H7 (cell line): ENCODE measurements at regions not wholly inside any gene's neighbourhood (a gene's known extent, or its start where the extent isn't known, plus 50 kb on each side); places are given as distances from the start of the nearest gene placed in this dataset.

ENCODE experiments used
- DNase-seq: peaks from one replicate; pipeline ENCODE4 v3.0.0; 2012
- H3K27me3 ChIP-seq: 2 replicates; pipeline ENCODE4 v1.6.0; 2011; ENCODE audit warnings: mild to moderate bottlenecking, low read length; ENCODE audit not compliant: control insufficient read depth, insufficient read depth
- H3K36me3 ChIP-seq: replicated peaks from 2 replicates; pipeline ENCODE4 v1.5.1; 2011; ENCODE audit warnings: low read length; ENCODE audit not compliant: control insufficient read depth, insufficient read depth
- H3K4me3 ChIP-seq: 2 replicates; pipeline ENCODE4 v1.5.1; 2011; ENCODE audit warnings: low read depth, mild to moderate bottlenecking, control low read depth, low read length, moderate library complexity; ENCODE audit not compliant: insufficient read depth

GRCh38 chr15:25179673-25180511, 225.1 kb downstream of the SNRPN start:
- Histone ChIP-seq H3K36me3 (no peaks in the 10 kb centered on the region), H3K27me3 (no peaks in the 10 kb centered on the region), H3K4me3 (no peak overlapping the region)
- DNase-seq: peak; percentile 22

GRCh38 chr15:25180606-25181292, 226.0 kb downstream of the SNRPN start:
- Histone ChIP-seq H3K36me3 (no peaks in the 10 kb centered on the region), H3K27me3 (no peaks in the 10 kb centered on the region), H3K4me3 (no peak overlapping the region)
- DNase-seq: peak; percentile 21

- H3K27me3 ChIP-seq: no peaks in the 10 kb centered on the region
- peak; percentile 15 for DNase-seq
These were observed 226.7 kb downstream of the SNRPN start for GRCh38 chr15:25181293-25182097.

GRCh38 chr15:25182098-25182478, 227.3 kb downstream of the SNRPN start:
- Histone ChIP-seq H3K4me3 (no peak overlapping the region), H3K36me3 (no peaks in the 10 kb centered on the region), H3K27me3 (no peaks in the 10 kb centered on the region)
- DNase-seq: no peak

More at GRCh38 chr15:25181293-25182097, 226.7 kb downstream of the SNRPN start:
- Histone ChIP-seq H3K4me3 (no peak overlapping the region), H3K36me3 (no peaks in the 10 kb centered on the region)

GRCh38 chr15:25182736-25183445, 228.1 kb downstream of the SNRPN start:
- H3K4me3 ChIP-seq: no peak overlapping the region
- no peaks in the 10 kb centered on the region for H3K27me3 ChIP-seq
- no peak for DNase-seq
- H3K36me3 ChIP-seq: no peaks in the 10 kb centered on the region

GRCh38 chr15:25183581-25184251, 228.9 kb downstream of the SNRPN start:
- no peak for DNase-seq
- Histone ChIP-seq H3K4me3 (no peak overlapping the region), H3K36me3 (no peaks in the 10 kb centered on the region), H3K27me3 (no peaks in the 10 kb centered on the region)

GRCh38 chr15:25184356-25185155, 229.8 kb downstream of the SNRPN start:
- Histone ChIP-seq H3K36me3 (no peaks in the 10 kb centered on the region), H3K27me3 (no peaks in the 10 kb centered on the region), H3K4me3 (no peak overlapping the region)
- no peak for DNase-seq

- no peak for DNase-seq
- no peaks in the 10 kb centered on the region for H3K36me3 ChIP-seq
- no peaks in the 10 kb centered on the region for H3K27me3 ChIP-seq
- H3K4me3 ChIP-seq: no peak overlapping the region
These were observed 230.4 kb downstream of the SNRPN start for GRCh38 chr15:25185156-25185710.

- no peaks in the 10 kb centered on the region for H3K27me3 ChIP-seq
- no peaks in the 10 kb centered on the region for H3K36me3 ChIP-seq
- DNase-seq: no peak
- no peak overlapping the region for H3K4me3 ChIP-seq
These were observed 231.0 kb downstream of the SNRPN start for GRCh38 chr15:25185791-25186190.

- H3K4me3 ChIP-seq: no peak overlapping the region
- H3K27me3 ChIP-seq: no peaks in the 10 kb centered on the region
- H3K36me3 ChIP-seq: no peaks in the 10 kb centered on the region
- no peak for DNase-seq
These were observed 231.6 kb downstream of the SNRPN start for GRCh38 chr15:25186411-25186810.

GRCh38 chr15:25186906-25187645, 232.3 kb downstream of the SNRPN start:
- H3K27me3 ChIP-seq: no peaks in the 10 kb centered on the region
- no peak overlapping the region for H3K4me3 ChIP-seq
- DNase-seq: no peak
- no peaks in the 10 kb centered on the region for H3K36me3 ChIP-seq

- no peak for DNase-seq
- Histone ChIP-seq H3K27me3 (no peaks in the 10 kb centered on the region), H3K4me3 (no peak overlapping the region), H3K36me3 (no peaks in the 10 kb centered on the region)
These were observed 233.3 kb downstream of the SNRPN start for GRCh38 chr15:25188051-25188450.
